ENCODE measurements at regions not wholly inside any gene's neighbourhood (a gene's known extent, or its start where the extent isn't known, plus 50 kb on each side); places are given as distances from the start of the nearest gene placed in this dataset.

DNA sequence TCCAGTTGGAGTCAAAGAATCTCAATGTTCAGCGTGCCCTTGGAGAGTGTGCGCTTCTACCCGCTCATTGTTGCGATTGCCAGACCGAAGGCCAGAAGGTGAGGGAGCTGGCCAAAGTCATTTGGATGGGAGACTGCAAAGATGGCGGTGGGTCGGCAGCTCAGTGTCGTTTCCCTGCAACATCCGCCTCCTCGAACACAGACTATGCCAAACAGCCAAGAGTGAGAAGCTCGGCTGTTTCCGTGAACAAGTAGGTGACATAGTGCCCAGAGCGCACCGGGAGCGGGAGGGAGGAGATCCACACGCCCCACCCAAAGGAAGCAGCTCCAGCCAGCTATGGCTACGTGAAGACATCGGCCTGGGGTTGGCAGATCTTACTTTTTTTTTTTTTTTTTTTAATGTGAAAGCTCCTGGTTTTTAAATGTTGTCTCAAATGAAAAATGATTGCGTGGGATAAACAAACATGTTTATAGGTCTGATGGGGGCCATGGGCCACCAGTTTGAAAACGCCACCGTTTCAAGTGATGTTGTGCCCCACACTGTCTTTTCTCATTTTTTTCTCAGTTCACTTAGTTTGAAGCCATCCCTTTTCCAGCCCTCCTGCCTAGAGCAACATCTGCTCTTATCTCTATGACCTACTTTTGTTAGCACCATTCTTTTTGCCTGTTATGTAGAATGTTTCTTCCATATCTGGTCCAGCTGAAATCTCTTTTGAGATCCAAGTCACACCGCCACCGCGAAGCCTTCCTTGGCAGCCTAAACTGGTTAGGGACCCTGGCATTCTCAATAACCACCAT is 682.4 kb downstream of the RNF144A start:
- H3K4me3 ChIP-seq, result no peak overlapping the region
- H3K9me3 ChIP-seq, result no peaks in the 10 kb centered on the region
- H3K27me3 ChIP-seq, result no peaks in the 10 kb centered on the region
- no peak overlapping the region for H3K27ac ChIP-seq
- TF ChIP-seq, protein P1, sequence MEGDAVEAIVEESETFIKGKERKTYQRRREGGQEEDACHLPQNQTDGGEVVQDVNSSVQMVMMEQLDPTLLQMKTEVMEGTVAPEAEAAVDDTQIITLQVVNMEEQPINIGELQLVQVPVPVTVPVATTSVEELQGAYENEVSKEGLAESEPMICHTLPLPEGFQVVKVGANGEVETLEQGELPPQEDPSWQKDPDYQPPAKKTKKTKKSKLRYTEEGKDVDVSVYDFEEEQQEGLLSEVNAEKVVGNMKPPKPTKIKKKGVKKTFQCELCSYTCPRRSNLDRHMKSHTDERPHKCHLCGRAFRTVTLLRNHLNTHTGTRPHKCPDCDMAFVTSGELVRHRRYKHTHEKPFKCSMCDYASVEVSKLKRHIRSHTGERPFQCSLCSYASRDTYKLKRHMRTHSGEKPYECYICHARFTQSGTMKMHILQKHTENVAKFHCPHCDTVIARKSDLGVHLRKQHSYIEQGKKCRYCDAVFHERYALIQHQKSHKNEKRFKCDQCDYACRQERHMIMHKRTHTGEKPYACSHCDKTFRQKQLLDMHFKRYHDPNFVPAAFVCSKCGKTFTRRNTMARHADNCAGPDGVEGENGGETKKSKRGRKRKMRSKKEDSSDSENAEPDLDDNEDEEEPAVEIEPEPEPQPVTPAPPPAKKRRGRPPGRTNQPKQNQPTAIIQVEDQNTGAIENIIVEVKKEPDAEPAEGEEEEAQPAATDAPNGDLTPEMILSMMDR (IDR thresholded peaks at IDR 0.05), result no peak
- H3K4me1 ChIP-seq, result no peaks in the 10 kb centered on the region
- H3K36me3 ChIP-seq, result no peaks in the 10 kb centered on the region
- DNase-seq (ENCODE audit: low spot score), result no peak

DNA sequence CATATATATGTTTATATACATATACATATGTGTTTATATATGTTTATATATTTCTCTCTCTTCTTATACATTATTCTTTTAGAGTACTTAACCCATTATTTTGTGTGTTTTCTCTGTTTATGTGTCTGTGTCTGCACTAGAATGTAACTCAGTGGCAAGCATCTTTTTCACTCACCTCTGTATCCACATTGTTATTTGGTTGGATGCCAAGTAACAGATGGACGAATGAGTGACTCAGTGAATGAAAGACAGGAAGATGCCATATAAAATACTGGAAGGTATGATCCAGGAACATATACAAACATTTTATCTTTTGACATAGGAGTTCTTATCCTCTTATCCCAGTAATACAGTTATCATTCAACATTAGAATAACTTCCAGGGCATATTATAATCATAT is 684.8 kb downstream of the RNF144A start:
- Histone ChIP-seq H3K36me3 (no peaks in the 10 kb centered on the region), H3K4me1 (no peaks in the 10 kb centered on the region), H3K9me3 (no peaks in the 10 kb centered on the region), H3K4me3 (no peak overlapping the region), H3K27me3 (no peaks in the 10 kb centered on the region), H3K27ac (no peak overlapping the region)
- TF ChIP-seq, protein P1 (IDR thresholded peaks at IDR 0.05), result no peak
- no peak for DNase-seq (ENCODE audit: low spot score)

DNA sequence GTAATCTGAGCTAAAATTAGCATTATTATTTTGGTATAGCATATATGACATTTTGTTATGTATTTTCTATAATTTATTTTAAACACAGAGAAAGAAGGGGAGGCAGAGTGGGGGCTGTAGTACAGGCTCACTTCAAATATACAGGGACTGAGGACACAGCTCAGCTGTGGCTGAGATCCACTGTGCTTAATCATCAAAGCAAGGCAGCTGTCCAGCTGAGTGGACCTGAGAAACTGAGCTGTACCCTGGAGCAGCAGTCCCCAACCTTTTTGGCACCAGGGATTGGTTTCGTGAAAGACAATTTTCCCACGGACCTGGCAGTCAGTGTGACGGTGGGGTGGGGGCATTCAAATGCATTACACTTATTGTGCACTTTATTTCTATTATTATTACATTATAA is 687.2 kb downstream of the RNF144A start:
- Histone ChIP-seq H3K36me3 (no peaks in the 10 kb centered on the region), H3K9me3 (no peaks in the 10 kb centered on the region), H3K27ac (no peak overlapping the region), H3K4me1 (no peaks in the 10 kb centered on the region), H3K4me3 (no peak overlapping the region), H3K27me3 (no peaks in the 10 kb centered on the region)
- TF ChIP-seq, protein P1 (IDR thresholded peaks at IDR 0.05), result no peak
- DNase-seq (ENCODE audit: low spot score), result no peak

DNA sequence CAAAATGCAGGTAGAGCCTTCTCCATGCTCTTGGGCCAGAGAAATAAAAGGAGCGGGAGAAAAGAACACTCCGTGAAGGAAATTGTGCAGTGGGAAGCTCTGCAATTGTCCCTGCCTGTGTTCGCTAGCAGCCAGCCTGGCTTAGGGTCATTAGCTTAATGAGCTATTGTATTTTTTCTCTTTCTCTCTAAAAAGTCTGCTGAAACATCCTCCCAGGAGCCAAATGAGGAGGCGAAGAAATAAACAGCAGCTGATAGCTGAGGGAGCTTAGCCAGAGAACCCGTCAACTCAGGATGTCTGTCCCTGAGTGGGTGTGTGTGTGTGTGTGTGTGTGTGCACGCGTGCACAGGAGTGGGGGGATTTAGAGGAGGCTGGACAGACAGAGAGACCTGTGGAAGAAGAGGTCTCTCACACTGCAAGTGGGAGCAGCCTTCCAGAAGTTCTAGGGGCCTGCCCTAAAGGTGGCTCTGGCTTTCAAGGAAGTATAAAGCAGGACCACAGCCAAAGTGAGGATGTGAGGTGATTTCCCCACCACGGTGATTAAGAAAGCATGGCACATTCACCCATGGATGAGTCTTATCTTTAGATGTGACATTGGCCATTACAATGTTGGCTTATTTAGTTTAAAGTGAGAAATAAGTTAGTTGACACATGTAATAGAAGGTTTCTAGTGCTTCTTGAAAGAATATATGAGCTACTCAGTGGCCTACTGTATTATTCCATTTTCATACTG is 690.4 kb downstream of the RNF144A start:
- Histone ChIP-seq H3K27ac (no peak overlapping the region), H3K27me3 (no peaks in the 10 kb centered on the region), H3K36me3 (no peaks in the 10 kb centered on the region), H3K4me3 (no peak overlapping the region), H3K9me3 (no peaks in the 10 kb centered on the region), H3K4me1 (no peaks in the 10 kb centered on the region)
- no peak for DNase-seq (ENCODE audit: low spot score)
- TF ChIP-seq, protein P1 (IDR thresholded peaks at IDR 0.05), result no peak

DNA sequence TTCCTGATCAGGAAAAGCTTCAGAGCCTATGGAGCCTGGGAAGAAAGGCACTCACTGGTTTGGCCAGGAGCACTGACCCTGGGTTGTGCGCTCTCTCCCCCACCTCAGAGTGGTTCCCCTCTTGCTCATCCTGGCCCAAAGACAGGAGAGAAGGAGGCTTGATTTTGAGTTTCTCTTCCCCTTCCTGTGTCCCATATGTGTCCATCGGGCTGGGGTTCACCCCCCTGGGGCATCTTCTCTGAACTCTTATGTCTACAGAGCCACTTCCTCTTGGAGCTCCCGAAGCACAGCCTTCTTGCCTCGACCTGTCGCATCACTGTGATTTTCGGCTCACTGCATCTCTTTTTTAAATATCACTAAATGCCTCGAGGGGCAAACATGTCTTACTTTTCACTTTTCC is 692.3 kb downstream of the RNF144A start:
- DNase-seq (ENCODE audit: low spot score), result no peak
- Histone ChIP-seq H3K27me3 (no peaks in the 10 kb centered on the region), H3K9me3 (no peaks in the 10 kb centered on the region), H3K4me3 (no peak overlapping the region), H3K4me1 (no peaks in the 10 kb centered on the region), H3K36me3 (no peaks in the 10 kb centered on the region), H3K27ac (no peak overlapping the region)
- TF ChIP-seq, protein P1 (IDR thresholded peaks at IDR 0.05), result no peak

All from right atrium auricular region (tissue), 2 donors.